HT1080 (cell line): ENCODE measurements at regions not wholly inside any gene's neighbourhood (a gene's known extent, or its start where the extent isn't known, plus 50 kb on each side); places are given as distances from the start of the nearest gene placed in this dataset.

Experiments
- DNase-seq: peaks from one replicate; pipeline ENCODE4 v3.0.0-alpha.2; 2015; ENCODE audit warnings: low read depth

DNA sequence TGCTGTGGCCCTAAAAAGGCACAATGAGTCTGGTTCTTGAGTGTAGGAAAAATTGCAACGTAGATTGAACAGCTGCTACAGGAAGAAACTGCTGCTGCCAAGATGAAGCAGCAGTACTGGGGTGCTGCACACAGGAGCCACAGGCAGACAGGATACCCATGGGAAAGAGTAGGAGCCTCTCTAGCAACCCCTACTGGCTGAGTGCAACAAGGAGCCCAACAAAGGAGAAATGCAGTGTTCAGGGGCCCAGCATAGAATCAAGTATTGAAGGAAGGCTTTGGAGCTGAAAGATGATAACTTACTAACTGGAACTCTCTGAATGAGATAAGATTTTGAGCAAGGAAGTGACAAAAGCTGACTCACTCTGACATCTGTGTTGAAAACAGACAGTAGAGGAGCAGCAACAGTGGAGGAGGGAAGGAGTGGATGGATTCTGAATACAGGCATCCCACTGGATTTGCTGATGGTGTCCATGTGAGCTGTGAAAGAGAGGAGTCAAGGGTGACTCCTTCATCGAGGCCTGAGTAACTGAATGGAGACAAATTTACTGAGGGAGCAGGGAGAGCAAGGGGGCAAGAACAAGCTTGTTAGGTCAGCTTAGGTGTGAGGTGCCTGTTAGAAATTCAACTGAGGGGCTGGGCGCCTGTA is 534.7 kb upstream of the JARID2 start:
- peak; percentile 96 for DNase-seq

GRCh38 chr6:14711704-14712379 is 534.0 kb upstream of the JARID2 start:
- DNase-seq = no peak

GRCh38 chr6:14713008-14713960 is 532.6 kb upstream of the JARID2 start:
- peak; percentile 68 for DNase-seq

- no peak for DNase-seq
These were observed 531.8 kb upstream of the JARID2 start for GRCh38 chr6:14713966-14714631.

- DNase-seq = no peak
These were observed 530.8 kb upstream of the JARID2 start for GRCh38 chr6:14715076-14715475.

GRCh38 chr6:14716499-14717146 is 529.2 kb upstream of the JARID2 start:
- DNase-seq = no peak

GRCh38 chr6:14717307-14717706 is 528.6 kb upstream of the JARID2 start:
- DNase-seq = no peak

- no peak for DNase-seq
These were observed 527.0 kb upstream of the JARID2 start for GRCh38 chr6:14718861-14719260.

- DNase-seq = no peak
These were observed 526.6 kb upstream of the JARID2 start for GRCh38 chr6:14719270-14719669.

- DNase-seq = no peak
These were observed 525.3 kb upstream of the JARID2 start for GRCh38 chr6:14720411-14721102.

- no peak for DNase-seq
These were observed 524.6 kb upstream of the JARID2 start for GRCh38 chr6:14721103-14721758.

DNA sequence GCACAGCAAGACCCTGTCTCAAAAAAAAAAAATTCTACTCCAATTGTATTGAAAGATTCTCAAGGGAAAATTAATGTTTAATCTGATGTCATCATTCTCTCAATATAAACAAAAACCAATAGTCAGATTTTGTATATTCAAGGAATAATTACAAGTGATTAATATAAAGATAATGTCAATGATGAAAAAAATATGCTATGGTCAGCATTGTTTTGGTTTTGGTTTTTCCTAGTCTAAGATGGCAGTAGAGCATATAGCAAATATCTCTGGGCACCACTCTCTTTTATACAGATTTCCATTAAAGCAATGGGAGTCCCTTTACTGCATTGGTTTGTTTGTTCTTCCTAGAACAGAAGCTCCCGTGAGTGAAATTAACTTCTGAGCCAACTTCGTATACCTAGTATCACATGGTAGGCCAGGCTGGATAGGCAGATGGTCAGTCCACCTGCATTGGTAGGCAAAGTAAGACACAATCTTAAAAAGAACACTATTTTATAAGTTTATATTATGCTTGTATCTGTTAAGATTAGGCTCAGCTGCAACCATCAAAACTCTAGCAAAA is 523.8 kb upstream of the JARID2 start:
- no peak for DNase-seq

DNA sequence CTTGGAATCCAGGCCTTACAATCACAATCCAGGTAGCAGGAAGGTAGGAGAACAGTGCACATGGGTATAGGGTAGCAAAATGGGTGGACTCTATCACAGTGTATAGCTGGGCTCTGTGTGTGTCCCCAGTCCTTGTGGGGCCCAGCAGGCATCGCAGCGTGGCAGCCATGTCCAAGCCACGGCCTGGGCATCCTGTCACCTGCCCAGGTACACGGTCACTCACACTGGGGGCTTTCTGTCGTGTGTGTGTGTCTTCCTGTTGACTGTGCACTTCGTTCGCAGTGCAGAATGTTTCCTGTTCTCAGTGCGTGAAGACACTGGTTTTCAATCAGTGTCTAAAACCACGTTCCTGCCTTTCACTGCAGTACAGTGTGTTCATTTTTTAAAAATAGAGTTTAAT is 523.2 kb upstream of the JARID2 start:
- no peak for DNase-seq

DNA sequence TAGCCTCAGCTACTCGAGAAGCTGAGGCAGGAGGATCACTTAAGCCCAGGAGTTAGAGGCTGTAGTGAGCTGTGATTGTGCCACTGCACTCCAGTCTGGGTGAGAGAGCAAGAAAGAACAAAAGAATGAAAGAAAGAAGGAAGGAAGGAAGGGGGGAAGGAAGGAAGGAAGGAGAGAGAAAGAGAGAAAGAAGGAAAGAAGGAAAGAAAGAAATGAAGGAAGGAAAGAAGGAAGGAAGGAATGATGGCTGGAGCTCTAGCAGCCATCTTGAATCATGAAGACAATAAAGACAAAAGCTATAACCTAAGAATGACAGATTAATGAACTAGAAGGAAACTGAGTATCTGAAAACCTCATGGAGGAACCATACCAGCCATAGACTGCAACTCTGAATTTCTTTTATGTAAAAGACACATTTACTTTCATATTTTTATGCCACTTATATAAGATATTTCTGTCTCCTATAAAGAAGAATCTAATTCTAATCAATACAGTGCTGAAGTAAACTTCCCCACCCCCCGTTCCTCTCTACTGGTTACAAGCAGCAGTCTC is 522.3 kb upstream of the JARID2 start:
- no peak for DNase-seq

- no peak for DNase-seq
These were observed 521.3 kb upstream of the JARID2 start for GRCh38 chr6:14724549-14724948.

DNA sequence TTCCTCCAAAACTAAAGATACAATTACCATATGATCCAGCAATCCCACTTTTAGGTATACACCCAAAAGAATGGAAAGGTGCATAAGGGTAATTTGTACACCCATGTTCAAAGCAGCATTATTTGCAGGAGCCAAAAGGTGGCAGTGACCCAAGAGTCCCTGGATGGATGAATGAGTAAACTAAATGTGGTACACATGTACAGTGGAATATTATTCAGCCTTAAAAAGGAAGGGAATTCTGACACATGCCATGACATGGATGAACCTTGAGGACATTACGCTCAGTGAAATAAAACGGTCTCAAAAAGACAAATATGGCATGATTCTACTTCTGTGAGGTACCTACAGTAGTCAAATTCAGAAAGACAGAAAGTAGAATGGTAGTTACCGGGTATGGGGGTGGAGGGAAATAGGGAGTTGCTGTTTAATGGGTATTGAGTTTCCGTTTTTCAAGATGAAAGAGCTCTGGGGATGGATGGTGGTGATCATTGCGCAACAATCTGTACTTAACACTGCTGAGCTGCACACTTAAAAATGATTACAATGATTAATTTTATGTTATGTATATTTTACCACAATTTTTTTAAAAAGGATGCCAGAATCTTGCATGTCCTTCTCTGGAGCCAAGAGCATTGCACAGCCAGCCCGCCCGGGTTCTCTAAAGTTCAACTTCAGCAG is 518.9 kb upstream of the JARID2 start:
- no peak for DNase-seq

DNA sequence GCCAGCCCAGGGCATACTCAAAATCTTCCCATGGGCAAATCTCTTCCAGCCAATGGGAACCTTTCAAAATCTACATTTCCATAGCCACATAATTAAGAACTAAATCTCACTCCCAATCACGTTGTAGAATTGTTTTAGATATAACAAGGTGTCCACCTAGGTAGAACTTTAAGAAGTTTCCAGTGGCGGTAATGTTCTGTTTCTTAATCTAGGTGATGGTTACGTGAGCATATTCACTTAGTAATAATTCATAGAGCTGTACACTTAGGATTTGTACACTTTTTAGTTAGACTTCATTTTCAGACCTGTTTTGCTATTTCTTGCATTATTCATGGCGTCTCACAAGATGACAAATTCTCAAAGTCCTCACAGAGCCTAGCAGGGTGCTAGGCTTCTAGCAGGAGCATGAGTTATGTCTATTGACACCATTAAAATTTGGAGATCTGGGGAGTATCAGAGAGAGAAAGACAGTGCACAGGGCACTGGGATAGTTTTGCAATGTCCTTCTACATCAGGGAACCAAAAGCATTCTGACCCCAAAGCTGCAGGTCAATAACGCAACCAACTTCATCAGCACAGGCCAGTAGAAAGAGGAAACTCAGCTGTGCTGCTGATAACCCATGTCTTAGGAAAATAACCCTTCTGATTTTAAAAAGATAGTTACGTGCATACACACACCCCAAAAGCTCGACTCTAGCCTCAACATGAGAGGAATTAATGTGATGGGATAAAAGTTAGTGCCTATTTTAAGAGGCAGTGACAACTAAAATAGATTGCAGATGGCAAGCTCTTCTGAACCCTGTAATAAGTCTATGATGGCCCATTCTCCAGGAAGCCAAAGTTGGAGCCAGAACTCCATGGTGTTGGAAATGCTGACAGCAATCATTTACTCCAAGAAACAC is 518.1 kb upstream of the JARID2 start:
- DNase-seq = no peak
